ENCODE measurements at regions not wholly inside any gene's neighbourhood (a gene's known extent, or its start where the extent isn't known, plus 50 kb on each side); places are given as distances from the start of the nearest gene placed in this dataset.

DNA sequence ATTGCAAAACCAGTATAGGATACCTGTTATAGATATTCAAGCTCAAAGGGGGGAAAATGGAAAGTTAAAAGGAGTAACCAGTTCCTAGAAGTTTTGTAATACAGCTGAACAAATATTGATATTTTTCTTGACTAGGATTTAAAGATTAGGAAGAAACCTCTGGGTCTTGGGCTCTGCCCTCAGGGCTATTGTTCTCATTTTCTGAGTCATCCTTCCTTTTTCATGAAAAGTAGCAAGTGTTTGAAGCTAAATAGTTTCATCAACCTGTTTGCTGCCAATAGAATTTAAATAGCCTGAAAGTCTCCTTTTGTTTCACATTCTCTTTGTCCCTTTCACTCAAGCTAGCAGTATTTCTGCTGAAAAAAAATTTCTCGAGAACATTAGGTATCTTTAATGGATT is 1061.1 kb upstream of the GHITM start:
- intact Hi-C loops (cut with DNase I): no loop called here
- no peak for ATAC-seq (ENCODE audit: low FRiP score)
- WGBS, 2 donors: 97% methylated on average over 1 of the region's 1 CpG
- Histone ChIP-seq H3K27ac (ENCODE audit: low read depth in 1 of 2, low read length in 2 of 2) (no peak overlapping the region), H3K36me3 (ENCODE audit: control insufficient read depth in 1 of 2, insufficient read depth in 2 of 2, low read length in 1 of 2) (no peaks in the 10 kb centered on the region), H3K9me3 (ENCODE audit: control insufficient read depth, low read length) (no peaks in the 10 kb centered on the region), H3K4me3 (ENCODE audit: low read length in 2 of 2) (no peak overlapping the region), H3K27me3 (ENCODE audit: control insufficient read depth in 1 of 2, insufficient read depth in 2 of 2, low read length in 1 of 2) (peaks cover 0 to 2% of the 10 kb centered on the region in 2 donors), H3K4me1 (ENCODE audit: control insufficient read depth in 1 of 2, insufficient read depth in 2 of 2, low read length in 2 of 2) (no peaks in the 10 kb centered on the region)
- DNase-seq: no peak

DNA sequence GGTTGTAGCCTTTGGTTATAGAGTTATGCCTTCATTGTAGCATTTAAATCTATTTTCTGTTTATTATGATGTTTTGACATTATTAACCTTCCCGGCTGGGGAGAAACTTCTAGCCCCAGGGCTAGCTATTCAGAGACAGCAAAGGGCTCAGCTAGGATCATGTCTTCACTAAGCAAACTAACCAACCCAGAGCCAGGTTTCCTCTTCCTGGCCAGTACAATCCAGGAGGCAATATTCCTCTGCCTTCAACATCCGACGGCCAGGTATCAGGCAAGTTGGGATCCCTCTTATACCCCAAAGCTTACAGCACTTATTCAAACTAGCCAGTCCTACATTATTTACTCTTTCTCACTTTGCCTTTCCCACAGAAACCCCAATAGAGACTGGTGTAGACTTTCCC is 1060.7 kb upstream of the GHITM start:
- Histone ChIP-seq H3K4me1 (ENCODE audit: control insufficient read depth in 1 of 2, insufficient read depth in 2 of 2, low read length in 2 of 2) (no peaks in the 10 kb centered on the region), H3K4me3 (ENCODE audit: low read length in 2 of 2) (no peak overlapping the region), H3K36me3 (ENCODE audit: control insufficient read depth in 1 of 2, insufficient read depth in 2 of 2, low read length in 1 of 2) (no peaks in the 10 kb centered on the region), H3K27ac (ENCODE audit: low read depth in 1 of 2, low read length in 2 of 2) (no peak overlapping the region), H3K9me3 (ENCODE audit: control insufficient read depth, low read length) (no peaks in the 10 kb centered on the region), H3K27me3 (ENCODE audit: control insufficient read depth in 1 of 2, insufficient read depth in 2 of 2, low read length in 1 of 2) (peaks cover 0 to 2% of the 10 kb centered on the region in 2 donors)
- no peak for ATAC-seq (ENCODE audit: low FRiP score)
- intact Hi-C loops (cut with DNase I): no loop called here
- 65 to 98% methylated on average over 3 of the region's 3 CpGs for WGBS, 2 donors
- DNase-seq: no peak

- Histone ChIP-seq H3K27me3 (ENCODE audit: control insufficient read depth in 1 of 2, insufficient read depth in 2 of 2, low read length in 1 of 2) (no peaks in the 10 kb centered on the region), H3K9me3 (ENCODE audit: control insufficient read depth, low read length) (no peaks in the 10 kb centered on the region), H3K4me1 (ENCODE audit: control insufficient read depth in 1 of 2, insufficient read depth in 2 of 2, low read length in 2 of 2) (no peaks in the 10 kb centered on the region), H3K36me3 (ENCODE audit: control insufficient read depth in 1 of 2, insufficient read depth in 2 of 2, low read length in 1 of 2) (no peaks in the 10 kb centered on the region), H3K4me3 (ENCODE audit: low read length in 2 of 2) (no peak overlapping the region), H3K27ac (ENCODE audit: low read depth in 1 of 2, low read length in 2 of 2) (no peak overlapping the region)
- ATAC-seq (ENCODE audit: low FRiP score): no peak
- no peak for DNase-seq
- intact Hi-C loops (cut with DNase I): no loop called here
These were observed 1055.5 kb upstream of the GHITM start for GRCh38 chr10:83083831-83084230.

DNA sequence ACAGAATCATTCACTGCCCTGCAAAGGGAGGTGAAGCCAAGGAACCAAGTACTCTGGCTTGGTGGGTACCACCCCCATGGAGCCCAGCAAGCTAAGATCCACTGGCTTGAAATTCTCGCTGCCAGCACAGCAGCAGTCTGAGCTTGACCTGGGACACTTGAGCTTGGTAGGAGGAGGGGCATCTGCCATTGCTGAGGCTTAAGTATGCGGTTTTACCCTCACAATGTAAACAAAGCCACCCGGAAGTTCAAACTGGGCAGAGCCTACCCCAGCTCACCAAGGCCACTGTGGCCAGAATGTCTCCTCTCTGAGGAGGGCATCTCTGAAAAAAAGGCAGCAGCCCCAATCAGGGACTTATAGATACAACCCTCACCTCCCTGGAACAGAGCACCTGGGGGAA is 1050.0 kb upstream of the GHITM start:
- Histone ChIP-seq H3K27ac (ENCODE audit: low read depth in 1 of 2, low read length in 2 of 2) (no peak overlapping the region), H3K27me3 (ENCODE audit: control insufficient read depth in 1 of 2, insufficient read depth in 2 of 2, low read length in 1 of 2) (no peaks in the 10 kb centered on the region), H3K36me3 (ENCODE audit: control insufficient read depth in 1 of 2, insufficient read depth in 2 of 2, low read length in 1 of 2) (no peaks in the 10 kb centered on the region), H3K4me1 (ENCODE audit: control insufficient read depth in 1 of 2, insufficient read depth in 2 of 2, low read length in 2 of 2) (no peaks in the 10 kb centered on the region), H3K4me3 (ENCODE audit: low read length in 2 of 2) (no peak overlapping the region), H3K9me3 (ENCODE audit: control insufficient read depth, low read length) (no peaks in the 10 kb centered on the region)
- DNase-seq (no peak), ATAC-seq (ENCODE audit: low FRiP score) (no peak)
- intact Hi-C loops (cut with DNase I): no loop called here
- WGBS, 2 donors: 85 to 86% methylated on average over 3 of the region's 3 CpGs

DNA sequence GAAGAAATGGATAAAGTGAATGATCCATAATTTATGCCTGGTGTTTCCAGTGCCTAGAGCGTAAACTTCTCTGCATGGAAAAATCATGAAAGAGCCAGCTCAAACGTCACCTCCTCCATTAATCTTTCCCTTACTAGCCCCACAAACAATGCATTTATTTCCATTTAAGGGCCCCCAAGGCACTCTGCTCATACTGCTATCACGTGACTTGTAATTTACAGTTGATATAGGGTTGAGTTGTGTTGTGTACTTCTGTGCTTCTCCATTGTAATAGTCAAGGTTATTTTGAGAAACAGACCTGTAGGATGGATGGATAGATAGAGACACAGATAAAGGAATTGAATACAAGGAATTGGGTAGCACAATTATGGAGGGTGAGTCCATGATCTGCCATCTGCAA is 1034.7 kb upstream of the GHITM start:
- Histone ChIP-seq H3K36me3 (ENCODE audit: control insufficient read depth in 1 of 2, insufficient read depth in 2 of 2, low read length in 1 of 2) (no peaks in the 10 kb centered on the region), H3K4me3 (ENCODE audit: low read length in 2 of 2) (no peak overlapping the region), H3K27ac (ENCODE audit: low read depth in 1 of 2, low read length in 2 of 2) (no peak overlapping the region), H3K4me1 (ENCODE audit: control insufficient read depth in 1 of 2, insufficient read depth in 2 of 2, low read length in 2 of 2) (no peaks in the 10 kb centered on the region), H3K27me3 (ENCODE audit: control insufficient read depth in 1 of 2, insufficient read depth in 2 of 2, low read length in 1 of 2) (peaks cover 0 to 3% of the 10 kb centered on the region in 2 donors), H3K9me3 (ENCODE audit: control insufficient read depth, low read length) (peaks cover 5% of the 10 kb centered on the region)
- ATAC-seq (ENCODE audit: low FRiP score) (no peak), DNase-seq (no peak)
- 62 to 76% methylated on average over 3 of the region's 3 CpGs for WGBS, 2 donors
- intact Hi-C loops (cut with DNase I): no loop called here

DNA sequence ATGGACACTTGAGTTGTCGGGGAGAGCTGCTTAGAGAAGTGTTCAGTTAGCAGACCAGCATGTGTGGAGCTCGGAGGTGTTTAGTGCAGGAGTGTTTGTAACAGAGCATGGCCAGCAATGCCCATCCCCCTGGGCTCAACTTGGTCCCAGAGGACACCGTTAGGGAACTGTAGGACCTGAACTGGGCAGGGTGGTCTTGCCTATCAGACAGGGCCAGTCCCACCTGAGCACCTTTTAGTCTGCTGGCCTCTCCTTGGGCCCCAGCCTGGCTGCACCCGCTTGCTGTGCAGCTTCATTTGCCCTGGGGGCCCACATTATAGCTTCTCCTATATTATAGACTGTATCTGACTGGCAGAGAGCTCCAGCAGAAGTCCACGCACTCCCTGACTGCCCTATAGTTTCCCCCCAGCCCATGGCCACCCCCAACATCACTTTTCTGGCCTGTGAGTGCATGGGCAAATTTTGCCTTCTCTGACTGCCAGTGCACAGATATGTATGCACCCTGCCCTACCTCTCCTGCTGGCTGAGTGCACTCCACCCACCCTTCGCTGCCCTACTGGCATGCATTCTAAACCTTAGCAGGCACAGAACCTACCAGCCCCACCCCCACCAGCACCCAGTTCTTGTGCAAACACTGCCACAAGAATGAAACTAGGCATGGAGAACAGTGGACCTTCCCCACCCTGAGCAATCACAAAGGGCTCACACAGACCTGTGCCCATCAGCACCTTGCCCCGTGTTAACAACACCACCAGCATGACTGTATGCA is 1030.6 kb upstream of the GHITM start:
- WGBS, 2 donors: 80 to 91% methylated on average over 7 of the region's 7 CpGs
- no peak for ATAC-seq (ENCODE audit: low FRiP score)

GRCh38 chr10:83119346-83119745 is 1020.0 kb upstream of the GHITM start:
- Histone ChIP-seq H3K4me1 (ENCODE audit: control insufficient read depth in 1 of 2, insufficient read depth in 2 of 2, low read length in 2 of 2) (no peaks in the 10 kb centered on the region), H3K4me3 (ENCODE audit: low read length in 2 of 2) (no peak overlapping the region), H3K9me3 (ENCODE audit: control insufficient read depth, low read length) (peaks cover 2% of the 10 kb centered on the region), H3K27me3 (ENCODE audit: control insufficient read depth in 1 of 2, insufficient read depth in 2 of 2, low read length in 1 of 2) (no peaks in the 10 kb centered on the region), H3K36me3 (ENCODE audit: control insufficient read depth in 1 of 2, insufficient read depth in 2 of 2, low read length in 1 of 2) (no peaks in the 10 kb centered on the region), H3K27ac (ENCODE audit: low read depth in 1 of 2, low read length in 2 of 2) (no peak overlapping the region)
- ATAC-seq (ENCODE audit: low FRiP score): no peak
- intact Hi-C loops (cut with DNase I): no loop called here
- WGBS, 2 donors: 56 to 60% methylated on average over 1 of the region's 1 CpG
- no peak for DNase-seq

More for the DNA sequence above, 1030.6 kb upstream of the GHITM start:
- intact Hi-C loops (cut with DNase I): no loop called here
- Histone ChIP-seq H3K27me3 (ENCODE audit: control insufficient read depth in 1 of 2, insufficient read depth in 2 of 2, low read length in 1 of 2) (peaks cover 0 to 3% of the 10 kb centered on the region in 2 donors), H3K9me3 (ENCODE audit: control insufficient read depth, low read length) (peaks cover 5% of the 10 kb centered on the region), H3K4me3 (ENCODE audit: low read length in 2 of 2) (no peak overlapping the region), H3K36me3 (ENCODE audit: control insufficient read depth in 1 of 2, insufficient read depth in 2 of 2, low read length in 1 of 2) (no peaks in the 10 kb centered on the region), H3K4me1 (ENCODE audit: control insufficient read depth in 1 of 2, insufficient read depth in 2 of 2, low read length in 2 of 2) (no peaks in the 10 kb centered on the region), H3K27ac (ENCODE audit: low read depth in 1 of 2, low read length in 2 of 2) (no peak overlapping the region)
- DNase-seq: peak in 1 of 2 donors; percentile 46

DNA sequence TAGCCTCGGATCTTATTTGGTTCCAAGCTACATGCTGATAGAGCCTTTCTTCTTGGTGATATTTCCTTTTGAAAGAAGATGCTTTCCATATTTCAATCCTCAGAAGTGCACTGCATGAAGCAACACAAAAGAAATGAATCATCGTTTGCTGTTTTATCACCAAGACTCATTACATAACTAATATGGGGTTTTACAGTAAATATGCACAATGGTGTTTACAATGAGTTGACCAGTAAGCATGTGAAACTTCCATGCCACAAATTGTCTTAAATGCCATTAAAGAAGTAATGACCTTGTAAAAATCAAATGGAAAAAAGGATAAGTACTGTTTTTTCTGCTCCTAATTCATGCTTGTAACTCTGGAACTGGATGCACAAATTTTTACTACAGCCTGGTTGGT is 1017.0 kb upstream of the GHITM start:
- Histone ChIP-seq H3K27me3 (ENCODE audit: control insufficient read depth in 1 of 2, insufficient read depth in 2 of 2, low read length in 1 of 2) (no peaks in the 10 kb centered on the region), H3K4me3 (ENCODE audit: low read length in 2 of 2) (no peak overlapping the region), H3K9me3 (ENCODE audit: control insufficient read depth, low read length) (no peaks in the 10 kb centered on the region), H3K27ac (ENCODE audit: low read depth in 1 of 2, low read length in 2 of 2) (no peak overlapping the region), H3K36me3 (ENCODE audit: control insufficient read depth in 1 of 2, insufficient read depth in 2 of 2, low read length in 1 of 2) (no peaks in the 10 kb centered on the region), H3K4me1 (ENCODE audit: control insufficient read depth in 1 of 2, insufficient read depth in 2 of 2, low read length in 2 of 2) (no peaks in the 10 kb centered on the region)
- 58 to 83% methylated on average over 2 of the region's 2 CpGs for WGBS, 2 donors
- no peak for ATAC-seq (ENCODE audit: low FRiP score)
- no peak for DNase-seq
- intact Hi-C loops (cut with DNase I): no loop called here

DNA sequence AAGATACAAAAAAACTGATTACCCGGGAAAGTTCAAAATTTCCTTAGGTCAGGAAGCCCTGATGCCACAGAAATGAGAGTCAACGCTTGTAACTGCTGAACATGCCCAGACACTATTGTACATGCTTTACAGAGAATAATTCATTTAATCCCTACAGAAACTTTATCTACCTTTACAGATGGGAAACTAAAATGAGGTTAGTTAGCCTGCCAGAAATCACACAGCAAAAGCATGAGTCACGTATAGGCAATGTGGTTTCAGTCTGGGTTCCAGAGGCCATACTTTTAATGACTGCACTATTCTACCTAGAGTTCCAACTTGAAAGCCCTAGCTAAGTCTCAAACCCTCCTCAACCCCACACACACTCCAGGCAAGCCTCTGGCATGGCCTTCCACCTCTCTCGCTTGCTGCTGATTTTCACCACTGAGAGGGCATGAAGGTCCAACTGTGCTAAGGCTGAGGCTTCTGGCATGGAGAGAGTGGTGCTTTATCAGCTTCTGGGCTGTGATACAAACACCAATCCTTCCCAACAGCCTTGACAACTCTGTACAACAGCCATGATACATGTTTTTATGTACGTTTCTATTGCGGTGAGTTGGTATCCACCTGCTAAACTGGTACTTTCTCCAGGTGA is 1011.2 kb upstream of the GHITM start:
- H3K4me1 ChIP-seq (ENCODE audit: control insufficient read depth in 1 of 2, insufficient read depth in 2 of 2, low read length in 2 of 2): no peaks in the 10 kb centered on the region
- no peak overlapping the region for H3K4me3 ChIP-seq (ENCODE audit: low read length in 2 of 2)
- ATAC-seq (ENCODE audit: low FRiP score): no peak
- H3K36me3 ChIP-seq (ENCODE audit: control insufficient read depth in 1 of 2, insufficient read depth in 2 of 2, low read length in 1 of 2): no peaks in the 10 kb centered on the region
- intact Hi-C loops (cut with DNase I): no loop called here
- H3K27ac ChIP-seq (ENCODE audit: low read depth in 1 of 2, low read length in 2 of 2): no peak overlapping the region
- DNase-seq: no peak
- H3K9me3 ChIP-seq (ENCODE audit: control insufficient read depth, low read length): peaks cover 2% of the 10 kb centered on the region
- 75 to 80% methylated on average over 6 of the region's 6 CpGs for WGBS, 2 donors
- no peaks in the 10 kb centered on the region for H3K27me3 ChIP-seq (ENCODE audit: control insufficient read depth in 1 of 2, insufficient read depth in 2 of 2, low read length in 1 of 2)

Measured in aorta (tissue), 5 donors.